HepG2 (cell line): ENCODE measurements at regions not wholly inside any gene's neighbourhood (a gene's known extent, or its start where the extent isn't known, plus 50 kb on each side); places are given as distances from the start of the nearest gene placed in this dataset.

ENCODE experiments used
- ATAC-seq: fragments of 200-7000 bp; cut with Tn5 transposase; 3 replicates; pipeline ENCODE4 v1.9.1; 2020; ENCODE audit warnings: mild to moderate bottlenecking, moderate library complexity
- BruUV-seq: library from RNA; stranded (reverse); fragments of 400-500 nt; replicated peaks from 2 replicates; lab custom pipeline; 2021; lab: Mats Ljungman, UMichigan
- CTCF ChIA-PET: fragments of 300-600 bp; formaldehyde crosslinking; extraction: SDS; loops from one replicate; lab custom pipeline; 2021; ENCODE audit warnings: low total read pairs, inconsistent platforms, low intra/inter-chr PET ratio; lab: Yijun Ruan, JAX
- POLR2A ChIA-PET: fragments of 350-600 bp; sonication (Branson Sonifier 250); formaldehyde crosslinking; loops from one replicate; lab custom pipeline; 2020; ENCODE audit warnings: antibody characterized with exemption, inconsistent platforms; lab: Yijun Ruan, JAX
- DNase-seq: peaks from one replicate; pipeline ENCODE4 v3.0.0-alpha.2; 2015; ENCODE audit warnings: low spot score
- FAIRE-seq: peaks from 3 replicates; lab custom pipeline; 2011; peaks lifted over from hg19 to GRCh38; lab: Jason Lieb, UNC
- H2AFZ ChIP-seq: one replicate; pipeline ENCODE4 v1.6.1; 2011; ENCODE audit warnings: low read length, inconsistent platforms
- H3K27ac ChIP-seq: fragments of 300-600 bp; 3 replicates; pipeline ENCODE4 v1.8.0; 2011; ENCODE audit warnings: mixed run types, mild to moderate bottlenecking, mixed read lengths, low read length, inconsistent platforms; ENCODE audit not compliant: insufficient read depth; ENCODE audit errors: extremely low read length
- H3K27me3 ChIP-seq, 2 experiments: fragments of 200-600 bp in 1 of 2; 2 replicates in 1 of 2; 3 replicates in 1 of 2; pipeline versions ENCODE4 v1.6.0 to v1.8.0; 2011; ENCODE audit warnings: low read length in 2 of 2, mild to moderate bottlenecking in 2 of 2, moderate library complexity in 2 of 2, inconsistent platforms in 1 of 2; ENCODE audit not compliant: insufficient read depth in 2 of 2, control insufficient read depth in 1 of 2
- H3K36me3 ChIP-seq, 2 experiments: fragments of 200-600 bp in 1 of 2; replicated peaks in 1 of 2; 2 replicates in 1 of 2; 3 replicates in 1 of 2; pipeline versions ENCODE4 v1.5.1 to v1.8.0; 2011; ENCODE audit warnings: low read length in 2 of 2, inconsistent platforms in 1 of 2; ENCODE audit not compliant: insufficient read depth in 2 of 2, control insufficient read depth in 1 of 2
- H3K4me1 ChIP-seq: 2 replicates; pipeline ENCODE4 v1.5.1; 2012; ENCODE audit warnings: low read length, inconsistent platforms; ENCODE audit not compliant: insufficient read depth
- H3K4me2 ChIP-seq: 2 replicates; pipeline ENCODE4 v1.6.0; 2011; ENCODE audit warnings: low read depth, low read length, inconsistent platforms
- H3K4me3 ChIP-seq, 3 experiments: fragments of 200-600 bp in 1 of 3; sonication (generic), shearing (Covaris generic) in 1 of 3; replicated peaks in 1 of 3; 2 replicates each; pipeline ENCODE4 v1.5.1; 2011 to 2016; ENCODE audit warnings: low read length in 3 of 3, inconsistent platforms in 2 of 3, low read depth in 2 of 3, mild to moderate bottlenecking in 2 of 3, control low read depth in 1 of 3, mixed read lengths in 1 of 3; ENCODE audit not compliant: insufficient read depth in 1 of 3
- H3K79me2 ChIP-seq: one replicate; pipeline ENCODE4 v1.6.1; 2011; ENCODE audit warnings: low read length, inconsistent platforms; ENCODE audit not compliant: insufficient read depth
- H3K9ac ChIP-seq: 2 replicates; pipeline ENCODE4 v1.6.0; 2011; ENCODE audit warnings: mild to moderate bottlenecking, low read depth, low read length, inconsistent platforms; ENCODE audit not compliant: insufficient read depth
- H3K9me3 ChIP-seq: 2 replicates; pipeline ENCODE4 v1.5.1; 2012; ENCODE audit warnings: mild to moderate bottlenecking, low read length
- H4K20me1 ChIP-seq: 2 replicates; pipeline ENCODE4 v1.6.0; 2011; ENCODE audit warnings: inconsistent platforms, mild to moderate bottlenecking, low read length, moderate library complexity; ENCODE audit not compliant: insufficient read depth
- FOXC1 ChIP-seq: sonication (generic); formaldehyde crosslinking; IDR thresholded peaks from 2 replicates; pipeline ENCODE4 v1.8.0; 2022; ENCODE audit warnings: mild to moderate bottlenecking, missing genetic modification reagents, borderline replicate concordance
- NPAS2 ChIP-seq: sonication (generic); formaldehyde crosslinking; IDR thresholded peaks from 2 replicates; pipeline ENCODE4 v1.8.0; 2022; ENCODE audit warnings: mild to moderate bottlenecking, missing genetic modification reagents, borderline replicate concordance
- RFXANK ChIP-seq: IDR thresholded peaks from 2 replicates; pipeline ENCODE4 v1.6.1; 2016
- SMC3 ChIP-seq: IDR thresholded peaks from 2 replicates; pipeline ENCODE4 v1.6.1; 2011; ENCODE audit warnings: low read length, improper control_type of control experiment
- ZNF468 ChIP-seq: sonication (generic); formaldehyde crosslinking; IDR thresholded peaks from 2 replicates; pipeline ENCODE4 v1.8.0; 2022; ENCODE audit warnings: mild to moderate bottlenecking, moderate library complexity, missing genetic modification reagents
- ZNF577 ChIP-seq: sonication (generic); formaldehyde crosslinking; IDR thresholded peaks from 2 replicates; pipeline ENCODE4 v1.4.0; 2020; ENCODE audit warnings: mild to moderate bottlenecking, low read depth, missing genetic modification reagents, borderline replicate concordance
- WGBS: methylation state at CpG from one replicate; pipeline ENCODE4 v1.1.6; 2017; ENCODE audit warnings: low lambda C conversion rate; 5-methylcytosine and 5-hydroxymethylcytosine counted together
- in situ Hi-C: cut with HindIII; loops from 2 replicates; pipeline ENCODE4 v1.10.0; 2017; ENCODE audit warnings: low pct_unique_long_range_greater_than_20kb; ENCODE audit not compliant: extremely low pct_ligation_motif_present
- intact Hi-C: fragments of 100-400 bp; cut with micrococcal nuclease; formaldehyde crosslinking; loops from one replicate; pipeline ENCODE4 v1.10.0; 2022; ENCODE audit not compliant: unreplicated experiment
- TF ChIP-seq, protein P1 (sequence below): sonication (generic); formaldehyde crosslinking; IDR thresholded peaks from 2 replicates; pipeline ENCODE4 v1.4.0; 2020; ENCODE audit warnings: missing genetic modification reagents
- TF ChIP-seq, protein P2 (sequence below), 2 experiments: fragments of 450-650 bp in 1 of 2; sonication (generic) in 1 of 2; formaldehyde crosslinking in 1 of 2; IDR thresholded peaks; 2 replicates each; pipeline versions ENCODE4 v1.6.1 to v1.8.0; 2016 to 2022; ENCODE audit warnings: antibody characterized with exemption in 1 of 2, mild to moderate bottlenecking in 1 of 2, missing genetic modification reagents in 1 of 2
- TF ChIP-seq, protein P3 (sequence below): sonication (generic); formaldehyde crosslinking; IDR thresholded peaks from 2 replicates; pipeline ENCODE4 v1.8.1; 2023; ENCODE audit warnings: mild to moderate bottlenecking, inconsistent platforms, moderate library complexity, missing genetic modification reagents, borderline replicate concordance

DNA sequence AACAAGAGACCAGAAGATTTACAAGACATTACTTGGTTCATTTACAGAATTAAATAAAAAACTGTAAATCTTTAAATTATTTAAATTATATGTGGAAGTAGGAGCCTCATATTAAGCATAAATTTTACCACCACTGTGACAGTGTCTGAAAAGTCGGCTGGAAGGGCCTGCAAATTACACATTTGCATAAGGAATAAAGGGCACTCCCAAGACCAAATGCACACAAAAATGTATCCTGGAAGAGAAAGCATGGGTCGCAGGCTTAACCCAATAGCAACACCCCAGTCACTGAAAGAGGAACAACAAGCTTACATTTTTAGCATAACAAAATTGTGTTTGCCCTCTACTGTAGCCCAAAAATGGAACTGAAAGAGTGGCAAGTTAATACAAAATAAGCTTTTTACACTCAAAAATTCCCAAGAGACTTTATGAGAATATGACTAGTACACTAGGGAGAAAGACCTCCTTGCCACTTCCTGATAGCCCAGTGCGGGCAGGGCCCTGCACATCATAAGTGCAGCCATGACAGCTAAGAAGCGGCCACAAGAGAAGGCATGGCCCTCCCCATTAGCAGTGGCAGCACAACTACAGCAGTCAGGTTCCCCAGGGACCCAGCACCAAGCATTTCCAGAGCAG, 482.0 kb downstream of the DTWD2 start:
- ATAC-seq, result no peak
- no peak for TF ChIP-seq FOXC1 (CRISPR knock-in tag)
- TF ChIP-seq ZNF577, result no peak
- TF ChIP-seq RFXANK (CRISPR knock-in tag), result no peak
- no peak for TF ChIP-seq ZNF468
- TF ChIP-seq, protein P1, sequence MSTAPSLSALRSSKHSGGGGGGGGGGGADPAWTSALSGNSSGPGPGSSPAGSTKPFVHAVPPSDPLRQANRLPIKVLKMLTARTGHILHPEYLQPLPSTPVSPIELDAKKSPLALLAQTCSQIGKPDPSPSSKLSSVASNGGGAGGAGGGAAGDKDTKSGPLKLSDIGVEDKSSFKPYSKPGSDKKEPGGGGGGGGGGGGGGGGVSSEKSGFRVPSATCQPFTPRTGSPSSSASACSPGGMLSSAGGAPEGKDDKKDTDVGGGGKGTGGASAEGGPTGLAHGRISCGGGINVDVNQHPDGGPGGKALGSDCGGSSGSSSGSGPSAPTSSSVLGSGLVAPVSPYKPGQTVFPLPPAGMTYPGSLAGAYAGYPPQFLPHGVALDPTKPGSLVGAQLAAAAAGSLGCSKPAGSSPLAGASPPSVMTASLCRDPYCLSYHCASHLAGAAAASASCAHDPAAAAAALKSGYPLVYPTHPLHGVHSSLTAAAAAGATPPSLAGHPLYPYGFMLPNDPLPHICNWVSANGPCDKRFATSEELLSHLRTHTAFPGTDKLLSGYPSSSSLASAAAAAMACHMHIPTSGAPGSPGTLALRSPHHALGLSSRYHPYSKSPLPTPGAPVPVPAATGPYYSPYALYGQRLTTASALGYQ (CRISPR knock-in tag), result no peak
- TF ChIP-seq, protein P2, sequence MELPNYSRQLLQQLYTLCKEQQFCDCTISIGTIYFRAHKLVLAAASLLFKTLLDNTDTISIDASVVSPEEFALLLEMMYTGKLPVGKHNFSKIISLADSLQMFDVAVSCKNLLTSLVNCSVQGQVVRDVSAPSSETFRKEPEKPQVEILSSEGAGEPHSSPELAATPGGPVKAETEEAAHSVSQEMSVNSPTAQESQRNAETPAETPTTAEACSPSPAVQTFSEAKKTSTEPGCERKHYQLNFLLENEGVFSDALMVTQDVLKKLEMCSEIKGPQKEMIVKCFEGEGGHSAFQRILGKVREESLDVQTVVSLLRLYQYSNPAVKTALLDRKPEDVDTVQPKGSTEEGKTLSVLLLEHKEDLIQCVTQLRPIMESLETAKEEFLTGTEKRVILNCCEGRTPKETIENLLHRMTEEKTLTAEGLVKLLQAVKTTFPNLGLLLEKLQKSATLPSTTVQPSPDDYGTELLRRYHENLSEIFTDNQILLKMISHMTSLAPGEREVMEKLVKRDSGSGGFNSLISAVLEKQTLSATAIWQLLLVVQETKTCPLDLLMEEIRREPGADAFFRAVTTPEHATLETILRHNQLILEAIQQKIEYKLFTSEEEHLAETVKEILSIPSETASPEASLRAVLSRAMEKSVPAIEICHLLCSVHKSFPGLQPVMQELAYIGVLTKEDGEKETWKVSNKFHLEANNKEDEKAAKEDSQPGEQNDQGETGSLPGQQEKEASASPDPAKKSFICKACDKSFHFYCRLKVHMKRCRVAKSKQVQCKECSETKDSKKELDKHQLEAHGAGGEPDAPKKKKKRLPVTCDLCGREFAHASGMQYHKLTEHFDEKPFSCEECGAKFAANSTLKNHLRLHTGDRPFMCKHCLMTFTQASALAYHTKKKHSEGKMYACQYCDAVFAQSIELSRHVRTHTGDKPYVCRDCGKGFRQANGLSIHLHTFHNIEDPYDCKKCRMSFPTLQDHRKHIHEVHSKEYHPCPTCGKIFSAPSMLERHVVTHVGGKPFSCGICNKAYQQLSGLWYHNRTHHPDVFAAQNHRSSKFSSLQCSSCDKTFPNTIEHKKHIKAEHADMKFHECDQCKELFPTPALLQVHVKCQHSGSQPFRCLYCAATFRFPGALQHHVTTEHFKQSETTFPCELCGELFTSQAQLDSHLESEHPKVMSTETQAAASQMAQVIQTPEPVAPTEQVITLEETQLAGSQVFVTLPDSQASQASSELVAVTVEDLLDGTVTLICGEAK (IDR thresholded peaks at IDR 0.05), result no peak
- TF ChIP-seq, protein P2 (CRISPR knock-in tag; IDR thresholded peaks at IDR 0.05), result no peak
- no peak for TF ChIP-seq NPAS2
- TF ChIP-seq, protein P3, sequence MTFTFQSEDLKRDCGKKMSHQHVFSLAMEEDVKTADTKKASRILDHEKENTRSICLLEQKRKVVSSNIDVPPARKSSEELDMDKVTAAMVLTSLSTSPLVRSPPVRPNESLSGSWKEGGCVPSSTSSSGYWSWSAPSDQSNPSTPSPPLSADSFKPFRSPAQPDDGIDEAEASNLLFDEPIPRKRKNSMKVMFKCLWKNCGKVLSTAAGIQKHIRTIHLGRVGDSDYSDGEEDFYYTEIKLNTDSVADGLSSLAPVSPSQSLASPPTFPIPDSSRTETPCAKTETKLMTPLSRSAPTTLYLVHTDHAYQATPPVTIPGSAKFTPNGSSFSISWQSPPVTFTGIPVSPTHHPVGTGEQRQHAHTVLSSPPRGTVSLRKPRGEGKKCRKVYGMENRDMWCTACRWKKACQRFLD (CRISPR knock-in tag), result no peak
- no peak for TF ChIP-seq SMC3
- TF ChIP-seq, all 625 proteins: peak for 0
- Histone ChIP-seq H3K4me2 (no peak overlapping the region), H3K27ac (no peak overlapping the region), H3K9ac (no peak overlapping the region), H4K20me1 (no peaks in the 10 kb centered on the region), H3K4me1 (no peaks in the 10 kb centered on the region), H3K4me3 (no peak overlapping the region), H2AFZ (no peak overlapping the region), H3K9me3 (peaks cover 5% of the 10 kb centered on the region; the same call in 1 of the 2 replicates), H3K36me3 (no peaks in the 10 kb centered on the region), H3K27me3 (no peaks in the 10 kb centered on the region), H3K79me2 (no peaks in the 10 kb centered on the region)
- intact Hi-C loops, result no loop called here
- ChIA-PET CTCF (no interaction called here), POLR2A (no interaction called here)
- FAIRE-seq (no peak), DNase-seq (no peak)
- 8% methylated on average over 4 of the region's 4 CpGs for WGBS
- BruUV-seq, result no TSS peak
- in situ Hi-C loops, result no loop called here
